ENCODE measurements at regions not wholly inside any gene's neighbourhood (a gene's known extent, or its start where the extent isn't known, plus 50 kb on each side); places are given as distances from the start of the nearest gene placed in this dataset.
"Not testable (repeated sequence)": the region's sequence is repeated elsewhere in the genome, so short reads cannot be mapped to it uniquely, and the experiment has no call there.

- no peak for DNase-seq (ENCODE audit: low read depth, low spot score)
Measured at GRCh38 chr5:21067724-21068123, 1079.7 kb upstream of the CDH18 start.

GRCh38 chr5:21063146-21063545, 1075.1 kb upstream of the CDH18 start:
- DNase-seq (ENCODE audit: low read depth, low spot score), result no peak

- DNase-seq (ENCODE audit: low read depth, low spot score), result no peak
Measured at GRCh38 chr5:21058289-21058688, 1070.3 kb upstream of the CDH18 start.

GRCh38 chr5:21051945-21052344, 1063.9 kb upstream of the CDH18 start:
- no peak for DNase-seq (ENCODE audit: low read depth, low spot score)

GRCh38 chr5:21049901-21050300, 1061.9 kb upstream of the CDH18 start:
- DNase-seq (ENCODE audit: low read depth, low spot score), result no peak

- no peak for DNase-seq (ENCODE audit: low read depth, low spot score)
Measured at GRCh38 chr5:21030981-21031380, 1043.0 kb upstream of the CDH18 start.

- DNase-seq (ENCODE audit: low read depth, low spot score), result no peak
Measured at GRCh38 chr5:21024966-21025365, 1037.0 kb upstream of the CDH18 start.

GRCh38 chr5:21013237-21013636, 1025.2 kb upstream of the CDH18 start:
- no peak for DNase-seq (ENCODE audit: low read depth, low spot score)

GRCh38 chr5:21007781-21008180, 1019.8 kb upstream of the CDH18 start:
- no peak for DNase-seq (ENCODE audit: low read depth, low spot score)

- not testable (repeated sequence) for DNase-seq (ENCODE audit: low read depth, low spot score)
Measured at GRCh38 chr5:20988933-20989332, 1000.9 kb upstream of the CDH18 start.

- no peak for DNase-seq (ENCODE audit: low read depth, low spot score)
Measured at GRCh38 chr5:20985754-20986153, 997.8 kb upstream of the CDH18 start.

- DNase-seq (ENCODE audit: low read depth, low spot score), result no peak
Measured at GRCh38 chr5:20974426-20974825, 986.4 kb upstream of the CDH18 start.

GRCh38 chr5:20972419-20972925, 984.5 kb upstream of the CDH18 start:
- DNase-seq (ENCODE audit: low read depth, low spot score), result peak; percentile 58

- no peak for DNase-seq (ENCODE audit: low read depth, low spot score)
Measured at GRCh38 chr5:20959347-20959746, 971.3 kb upstream of the CDH18 start.

- no peak for DNase-seq (ENCODE audit: low read depth, low spot score)
Measured at GRCh38 chr5:20958641-20959040, 970.6 kb upstream of the CDH18 start.

- no peak for DNase-seq (ENCODE audit: low read depth, low spot score)
Measured at GRCh38 chr5:20956134-20956533, 968.1 kb upstream of the CDH18 start.

- DNase-seq (ENCODE audit: low read depth, low spot score), result no peak
Measured at GRCh38 chr5:20949636-20950035, 961.6 kb upstream of the CDH18 start.

- not testable (repeated sequence) for DNase-seq (ENCODE audit: low read depth, low spot score)
Measured at GRCh38 chr5:20943183-20943971, 955.4 kb upstream of the CDH18 start.

GRCh38 chr5:20942603-20943002, 954.6 kb upstream of the CDH18 start:
- DNase-seq (ENCODE audit: low read depth, low spot score), result not testable (repeated sequence)

GRCh38 chr5:20940786-20941185, 952.8 kb upstream of the CDH18 start:
- DNase-seq (ENCODE audit: low read depth, low spot score), result not testable (repeated sequence)

GRCh38 chr5:20890936-20891335, 902.9 kb upstream of the CDH18 start:
- DNase-seq (ENCODE audit: low read depth, low spot score), result not testable (repeated sequence)

- DNase-seq (ENCODE audit: low read depth, low spot score), result not testable (repeated sequence)
Measured at GRCh38 chr5:20875726-20876125, 887.7 kb upstream of the CDH18 start.

- not testable (repeated sequence) for DNase-seq (ENCODE audit: low read depth, low spot score)
Measured at GRCh38 chr5:20865892-20866291, 877.9 kb upstream of the CDH18 start.

Measured in ELF-1 (cell line).